HepG2 (cell line): ENCODE measurements at regions not wholly inside any gene's neighbourhood (a gene's known extent, or its start where the extent isn't known, plus 50 kb on each side); places are given as distances from the start of the nearest gene placed in this dataset.
A peak's percentile ranks its signal among the peaks of the same experiment; 100 is the strongest.

Experiments used
- ATAC-seq: fragments of 200-7000 bp; cut with Tn5 transposase; 3 replicates; pipeline ENCODE4 v1.9.1; 2020; ENCODE audit warnings: mild to moderate bottlenecking, moderate library complexity
- BruUV-seq: library from RNA; stranded (reverse); fragments of 400-500 nt; replicated peaks from 2 replicates; lab custom pipeline; 2021; lab: Mats Ljungman, UMichigan
- CTCF ChIA-PET: fragments of 300-600 bp; formaldehyde crosslinking; extraction: SDS; loops from one replicate; lab custom pipeline; 2021; ENCODE audit warnings: low total read pairs, inconsistent platforms, low intra/inter-chr PET ratio; lab: Yijun Ruan, JAX
- POLR2A ChIA-PET: fragments of 350-600 bp; sonication (Branson Sonifier 250); formaldehyde crosslinking; loops from one replicate; lab custom pipeline; 2020; ENCODE audit warnings: antibody characterized with exemption, inconsistent platforms; lab: Yijun Ruan, JAX
- DNase-seq: peaks from one replicate; pipeline ENCODE4 v3.0.0-alpha.2; 2015; ENCODE audit warnings: low spot score
- FAIRE-seq: peaks from 3 replicates; lab custom pipeline; 2011; peaks lifted over from hg19 to GRCh38; lab: Jason Lieb, UNC
- H2AFZ ChIP-seq: one replicate; pipeline ENCODE4 v1.6.1; 2011; ENCODE audit warnings: low read length, inconsistent platforms
- H3K27ac ChIP-seq: fragments of 300-600 bp; 3 replicates; pipeline ENCODE4 v1.8.0; 2011; ENCODE audit warnings: mixed run types, mild to moderate bottlenecking, mixed read lengths, low read length, inconsistent platforms; ENCODE audit not compliant: insufficient read depth; ENCODE audit errors: extremely low read length
- H3K27me3 ChIP-seq, 2 experiments: fragments of 200-600 bp in 1 of 2; 2 replicates in 1 of 2; 3 replicates in 1 of 2; pipeline versions ENCODE4 v1.6.0 to v1.8.0; 2011; ENCODE audit warnings: low read length in 2 of 2, mild to moderate bottlenecking in 2 of 2, moderate library complexity in 2 of 2, inconsistent platforms in 1 of 2; ENCODE audit not compliant: insufficient read depth in 2 of 2, control insufficient read depth in 1 of 2
- H3K36me3 ChIP-seq, 2 experiments: fragments of 200-600 bp in 1 of 2; replicated peaks in 1 of 2; 2 replicates in 1 of 2; 3 replicates in 1 of 2; pipeline versions ENCODE4 v1.5.1 to v1.8.0; 2011; ENCODE audit warnings: low read length in 2 of 2, inconsistent platforms in 1 of 2; ENCODE audit not compliant: insufficient read depth in 2 of 2, control insufficient read depth in 1 of 2
- H3K4me1 ChIP-seq: 2 replicates; pipeline ENCODE4 v1.5.1; 2012; ENCODE audit warnings: low read length, inconsistent platforms; ENCODE audit not compliant: insufficient read depth
- H3K4me2 ChIP-seq: 2 replicates; pipeline ENCODE4 v1.6.0; 2011; ENCODE audit warnings: low read depth, low read length, inconsistent platforms
- H3K4me3 ChIP-seq, 3 experiments: fragments of 200-600 bp in 1 of 3; sonication (generic), shearing (Covaris generic) in 1 of 3; replicated peaks in 1 of 3; 2 replicates each; pipeline ENCODE4 v1.5.1; 2011 to 2016; ENCODE audit warnings: low read length in 3 of 3, inconsistent platforms in 2 of 3, low read depth in 2 of 3, mild to moderate bottlenecking in 2 of 3, control low read depth in 1 of 3, mixed read lengths in 1 of 3; ENCODE audit not compliant: insufficient read depth in 1 of 3
- H3K79me2 ChIP-seq: one replicate; pipeline ENCODE4 v1.6.1; 2011; ENCODE audit warnings: low read length, inconsistent platforms; ENCODE audit not compliant: insufficient read depth
- H3K9ac ChIP-seq: 2 replicates; pipeline ENCODE4 v1.6.0; 2011; ENCODE audit warnings: mild to moderate bottlenecking, low read depth, low read length, inconsistent platforms; ENCODE audit not compliant: insufficient read depth
- H3K9me3 ChIP-seq: 2 replicates; pipeline ENCODE4 v1.5.1; 2012; ENCODE audit warnings: mild to moderate bottlenecking, low read length
- H4K20me1 ChIP-seq: 2 replicates; pipeline ENCODE4 v1.6.0; 2011; ENCODE audit warnings: inconsistent platforms, mild to moderate bottlenecking, low read length, moderate library complexity; ENCODE audit not compliant: insufficient read depth
- CCAR2 ChIP-seq: fragments of 200-400 bp; formaldehyde crosslinking; optimal IDR thresholded peaks from 2 replicates; pipeline ENCODE3; 2018; ENCODE audit warnings: low read depth, mild to moderate bottlenecking, low read length, moderate library complexity
- GZF1 ChIP-seq: sonication (generic); formaldehyde crosslinking; IDR thresholded peaks from 2 replicates; pipeline ENCODE4 v1.5.1; 2020; ENCODE audit warnings: mild to moderate bottlenecking, missing genetic modification reagents
- HNF1B ChIP-seq: sonication (generic); formaldehyde crosslinking; IDR thresholded peaks from 2 replicates; pipeline ENCODE4 v1.5.1; 2020; ENCODE audit warnings: mild to moderate bottlenecking, moderate library complexity, missing genetic modification reagents
- KDM2A ChIP-seq: sonication (generic); formaldehyde crosslinking; IDR thresholded peaks from 2 replicates; pipeline ENCODE4 v1.4.0; 2020; ENCODE audit warnings: low read depth, missing genetic modification reagents, borderline replicate concordance
- MEIS1 ChIP-seq: sonication (generic); formaldehyde crosslinking; IDR thresholded peaks from 2 replicates; pipeline ENCODE4 v1.9.0; 2021; ENCODE audit warnings: mild to moderate bottlenecking, missing genetic modification reagents, moderate library complexity, borderline replicate concordance
- MEIS2 ChIP-seq: sonication (generic); formaldehyde crosslinking; IDR thresholded peaks from 2 replicates; pipeline ENCODE4 v1.9.0; 2021; ENCODE audit warnings: mild to moderate bottlenecking, missing genetic modification reagents
- RARA ChIP-seq: IDR thresholded peaks from 2 replicates; pipeline ENCODE4 v1.6.1; 2016; ENCODE audit warnings: missing genetic modification reagents, missing compliant biosample characterization
- SOX13 ChIP-seq, 3 experiments: fragments of 450-650 bp in 1 of 3; sonication (generic) in 1 of 3; formaldehyde crosslinking in 1 of 3; IDR thresholded peaks in 2 of 3; conservative IDR thresholded peaks in 1 of 3; 2 replicates each; pipeline versions ENCODE4 v1.5.0 to v1.6.1; 2016 to 2020; ENCODE audit warnings: antibody characterized with exemption in 1 of 3, mild to moderate bottlenecking in 1 of 3, missing compliant biosample characterization in 1 of 3, missing genetic modification reagents in 1 of 3, moderate library complexity in 1 of 3
- TFDP1 ChIP-seq: IDR thresholded peaks from 2 replicates; pipeline ENCODE4 v1.6.1; 2016; ENCODE audit warnings: missing compliant biosample characterization, missing genetic modification reagents, borderline replicate concordance
- THAP7 ChIP-seq: sonication (generic); formaldehyde crosslinking; IDR thresholded peaks from 2 replicates; pipeline ENCODE4 v1.8.1; 2023; ENCODE audit warnings: mild to moderate bottlenecking, missing genetic modification reagents
- ZBTB33 ChIP-seq: sonication (generic); formaldehyde crosslinking; IDR thresholded peaks from 2 replicates; pipeline ENCODE4 v1.4.0; 2020; ENCODE audit warnings: missing genetic modification reagents
- ZBTB4 ChIP-seq: sonication (generic); formaldehyde crosslinking; IDR thresholded peaks from 2 replicates; pipeline ENCODE4 v1.4.0; 2020; ENCODE audit warnings: missing genetic modification reagents, mild to moderate bottlenecking, borderline replicate concordance
- ZNF3 ChIP-seq: IDR thresholded peaks from 2 replicates; pipeline ENCODE4 v1.7.0; 2017; ENCODE audit warnings: inconsistent platforms
- ZNF644 ChIP-seq: IDR thresholded peaks from 2 replicates; pipeline ENCODE4 v1.6.1; 2016; ENCODE audit warnings: low read depth
- ZNF790 ChIP-seq: sonication (generic); formaldehyde crosslinking; IDR thresholded peaks from 2 replicates; pipeline ENCODE4 v1.8.0; 2022; ENCODE audit warnings: missing genetic modification reagents, mild to moderate bottlenecking, borderline replicate concordance
- ZNF883 ChIP-seq: sonication (generic); formaldehyde crosslinking; IDR thresholded peaks from 2 replicates; pipeline ENCODE4 v1.5.1; 2020; ENCODE audit warnings: mild to moderate bottlenecking, missing genetic modification reagents; ENCODE audit errors: not compliant biosample characterization
- WGBS: methylation state at CpG from one replicate; pipeline ENCODE4 v1.1.6; 2017; ENCODE audit warnings: low lambda C conversion rate; 5-methylcytosine and 5-hydroxymethylcytosine counted together
- in situ Hi-C: cut with HindIII; loops from 2 replicates; pipeline ENCODE4 v1.10.0; 2017; ENCODE audit warnings: low pct_unique_long_range_greater_than_20kb; ENCODE audit not compliant: extremely low pct_ligation_motif_present
- intact Hi-C: fragments of 100-400 bp; cut with micrococcal nuclease; formaldehyde crosslinking; loops from one replicate; pipeline ENCODE4 v1.10.0; 2022; ENCODE audit not compliant: unreplicated experiment

- DNase-seq (peak; percentile 53), FAIRE-seq (no peak), ATAC-seq (peak; percentile 51)
- no peaks in the 10 kb centered on the region for H4K20me1 ChIP-seq
- no peaks in the 10 kb centered on the region for H3K27me3 ChIP-seq
- H3K36me3 ChIP-seq: no peaks in the 10 kb centered on the region
- ChIA-PET POLR2A (no interaction called here), CTCF (no interaction called here)
- in situ Hi-C loops: no loop called here
- H3K4me3 ChIP-seq: no peak overlapping the region
- H3K9me3 ChIP-seq: peaks cover 19% of the 10 kb centered on the region
- H3K4me1 ChIP-seq: peaks cover 70% of the 10 kb centered on the region
- intact Hi-C loops: no loop called here
- no peak overlapping the region for H2AFZ ChIP-seq
- WGBS: 32% methylated on average over 5 of the region's 5 CpGs
- peak overlapping the region; percentile 51 for H3K27ac ChIP-seq
- no TSS peak for BruUV-seq
- peak overlapping the region; percentile 0; the same call in 1 of the 2 replicates for H3K4me2 ChIP-seq
- no peaks in the 10 kb centered on the region for H3K79me2 ChIP-seq
- no peak overlapping the region for H3K9ac ChIP-seq
- TF ChIP-seq KDM2A (no peak), RARA (CRISPR knock-in tag) (no peak), ZNF3 (no peak), GZF1 (no peak), TFDP1 (CRISPR knock-in tag) (no peak), ZNF644 (CRISPR knock-in tag) (peak; percentile 45; the same call in 1 of the 2 replicates), MEIS2 (CRISPR knock-in tag) (no peak), MEIS1 (CRISPR knock-in tag) (no peak), ZNF790 (no peak), ZBTB4 (CRISPR knock-in tag) (peak; percentile 82; the same call in 1 of the 2 replicates), ZBTB33 (CRISPR knock-in tag) (peak; percentile 65; the same call in 1 of the 2 replicates), SOX13 (IDR thresholded peaks at IDR 0.05) (no peak), SOX13 (CRISPR knock-in tag; conservative IDR thresholded peaks at IDR 0.05 in 1 of 2, IDR thresholded peaks at IDR 0.05 in 1 of 2) (0 out of 4 replicates have a peak, but pooled peaks of 1 of the 2 experiments have one; percentile 30), HNF1B (CRISPR knock-in tag) (no peak), CCAR2 (no peak), THAP7 (CRISPR knock-in tag) (no peak), ZNF883 (CRISPR knock-in tag) (no peak)
These were observed 373.7 kb upstream of the C1orf174 start for GRCh38 chr1:4273747-4274146.
